ENCODE measurements at regions not wholly inside any gene's neighbourhood (a gene's known extent, or its start where the extent isn't known, plus 50 kb on each side); places are given as distances from the start of the nearest gene placed in this dataset.

GRCh38 chr21:43297989-43298388 is 128.9 kb downstream of the SIK1 start:
- no peak for TF ChIP-seq CTCF (IDR thresholded peaks at IDR 0.05)
- TF ChIP-seq POLR2A (IDR thresholded peaks at IDR 0.05) = no peak
